ENCODE measurements at regions not wholly inside any gene's neighbourhood (a gene's known extent, or its start where the extent isn't known, plus 50 kb on each side); places are given as distances from the start of the nearest gene placed in this dataset.

- no peak for TF ChIP-seq REST (IDR thresholded peaks at IDR 0.05; ENCODE audit: insufficient read depth in 1 of 2, low read depth in 2 of 2, low read length in 2 of 2)
- no peak for TF ChIP-seq POLR2AphosphoS5 (IDR thresholded peaks at IDR 0.05; ENCODE audit: low read depth, low read length)
- TF ChIP-seq SIN3A (IDR thresholded peaks at IDR 0.05; ENCODE audit: borderline replicate concordance, insufficient read depth, low read length): no peak
- no peak for TF ChIP-seq TAF1 (IDR thresholded peaks at IDR 0.05; ENCODE audit: borderline replicate concordance, insufficient read depth, low read length)
Observed at GRCh38 chr1:118254001-118254400, 69.0 kb upstream of the SPAG17 start.
